ENCODE measurements at regions not wholly inside any gene's neighbourhood (a gene's known extent, or its start where the extent isn't known, plus 50 kb on each side); places are given as distances from the start of the nearest gene placed in this dataset.

DNA sequence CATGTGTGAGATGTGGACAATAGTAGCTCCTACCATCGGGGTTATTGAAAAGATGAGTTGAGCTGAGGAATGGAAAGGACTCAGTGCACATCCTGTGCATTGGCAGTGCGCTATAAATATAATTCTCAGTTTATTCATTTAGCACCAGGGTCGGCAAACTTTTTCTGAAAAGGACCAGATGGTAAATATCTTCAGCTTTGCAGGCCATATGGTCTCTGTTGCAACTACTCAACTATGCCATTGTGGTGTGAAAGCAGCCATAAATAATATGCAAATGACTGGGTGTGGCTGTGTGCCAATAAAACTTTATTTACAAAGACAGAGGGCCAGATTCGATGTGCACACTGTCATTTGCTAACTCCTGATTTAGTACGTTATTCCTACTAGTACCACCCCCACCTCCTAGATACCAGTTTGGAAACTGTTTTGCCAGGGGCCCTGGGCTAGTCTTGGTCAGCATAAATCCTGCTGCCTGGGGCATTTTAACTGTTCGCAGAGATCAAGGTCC, 422.9 kb upstream of the MKI67 start:
- no peak for DNase-seq (ENCODE audit: low read depth, low spot score)

GRCh38 chr10:128550045-128550444, 423.8 kb upstream of the MKI67 start:
- DNase-seq (ENCODE audit: low read depth, low spot score): no peak
- no peak overlapping the region for H3K4me3 ChIP-seq (ENCODE audit: low read length)

More for the DNA sequence above, 422.9 kb upstream of the MKI67 start:
- H3K4me3 ChIP-seq (ENCODE audit: low read length): no peak overlapping the region

DNA sequence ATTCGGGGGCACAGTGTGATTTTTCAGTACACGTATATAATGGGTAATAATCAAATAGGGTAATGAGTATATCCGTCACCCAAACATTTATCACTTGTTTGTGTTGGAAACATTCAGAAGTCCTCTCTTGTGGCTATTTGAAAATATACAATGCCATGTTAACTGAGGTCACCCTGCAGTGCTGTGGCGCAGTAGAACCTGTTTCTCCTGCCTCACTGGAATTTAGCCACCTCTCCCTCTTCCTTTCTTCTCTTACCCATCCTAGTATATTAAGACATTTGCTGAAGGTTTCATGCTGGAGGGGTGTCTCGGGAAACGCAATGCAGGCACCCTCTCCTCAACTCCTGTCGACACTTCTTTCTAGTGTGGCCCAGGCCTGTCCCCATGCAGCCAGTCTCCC, 425.3 kb upstream of the MKI67 start:
- no peak for DNase-seq (ENCODE audit: low read depth, low spot score)
- H3K4me3 ChIP-seq (ENCODE audit: low read length): no peak overlapping the region

GRCh38 chr10:128553755-128554154, 427.5 kb upstream of the MKI67 start:
- no peak for DNase-seq (ENCODE audit: low read depth, low spot score)
- H3K4me3 ChIP-seq (ENCODE audit: low read length): no peak overlapping the region

DNA sequence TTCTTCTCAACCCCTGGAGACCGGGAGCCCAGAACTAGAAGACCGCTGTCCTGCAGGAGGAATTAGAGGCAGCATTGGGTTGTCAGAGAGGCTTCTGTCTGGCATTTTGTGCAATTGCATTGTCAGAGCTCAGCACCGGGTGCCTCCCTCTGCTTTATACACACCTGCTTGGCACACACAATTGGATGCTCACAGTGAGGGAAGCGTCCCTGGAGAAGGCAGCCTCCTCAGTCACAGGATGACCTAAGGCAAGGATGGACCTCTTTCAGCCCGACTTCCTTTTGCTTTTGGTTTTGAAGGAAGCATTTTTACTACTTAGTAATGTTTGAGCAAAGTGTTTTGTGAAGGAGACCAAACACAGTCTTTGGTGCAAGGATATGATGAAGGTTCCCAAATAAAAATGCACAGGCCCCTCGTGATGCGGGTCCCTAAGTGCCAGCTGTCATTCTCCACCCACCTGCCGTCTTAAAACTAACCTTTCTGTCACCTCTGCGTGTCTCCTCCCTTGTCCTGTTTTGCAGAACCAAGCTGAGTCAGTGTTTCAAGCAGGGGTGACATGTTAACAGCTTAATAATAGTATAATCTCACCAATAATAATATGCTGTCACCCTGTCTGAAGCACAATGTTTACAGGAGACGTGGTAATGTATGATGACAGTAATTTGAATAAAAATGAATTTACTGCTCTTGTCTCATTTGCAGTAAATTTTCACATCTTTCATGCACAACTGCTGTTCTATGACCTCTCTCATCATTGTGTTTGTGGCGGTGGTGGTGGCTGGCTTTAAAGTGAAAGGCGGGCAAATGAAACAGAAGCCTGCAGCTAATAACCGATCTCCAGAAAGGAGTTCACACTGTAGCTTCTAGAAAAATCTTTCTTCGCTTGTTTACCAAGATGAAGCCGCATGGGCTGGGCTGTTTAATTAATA, 430.2 kb upstream of the MKI67 start:
- no peak for DNase-seq (ENCODE audit: low read depth, low spot score)
- H3K4me3 ChIP-seq (ENCODE audit: low read length): no peak overlapping the region

- H3K4me3 ChIP-seq (ENCODE audit: low read length): no peak overlapping the region
- no peak for DNase-seq (ENCODE audit: low read depth, low spot score)
These were observed 431.0 kb upstream of the MKI67 start for GRCh38 chr10:128557149-128557710.

DNA sequence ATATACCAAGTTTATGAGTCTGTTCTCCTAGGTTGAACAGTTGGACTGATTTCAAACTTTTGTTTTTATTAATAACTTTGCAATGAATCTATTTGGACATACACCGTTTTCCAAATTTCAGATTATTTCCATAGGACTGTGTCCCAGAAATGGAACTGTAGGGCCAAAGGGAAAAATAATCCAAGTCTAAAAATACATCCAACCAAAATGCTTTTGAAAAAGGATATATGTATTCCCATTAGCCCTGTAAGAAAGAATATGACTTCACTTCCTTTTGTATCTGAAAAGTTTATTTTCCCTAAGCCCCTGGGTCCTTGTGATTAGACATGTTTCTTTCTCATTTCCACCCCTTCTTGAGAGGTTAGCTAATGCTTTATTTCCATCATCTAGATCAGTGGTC, 434.2 kb upstream of the MKI67 start:
- no peak overlapping the region for H3K4me3 ChIP-seq (ENCODE audit: low read length)
- DNase-seq (ENCODE audit: low read depth, low spot score): no peak

DNA sequence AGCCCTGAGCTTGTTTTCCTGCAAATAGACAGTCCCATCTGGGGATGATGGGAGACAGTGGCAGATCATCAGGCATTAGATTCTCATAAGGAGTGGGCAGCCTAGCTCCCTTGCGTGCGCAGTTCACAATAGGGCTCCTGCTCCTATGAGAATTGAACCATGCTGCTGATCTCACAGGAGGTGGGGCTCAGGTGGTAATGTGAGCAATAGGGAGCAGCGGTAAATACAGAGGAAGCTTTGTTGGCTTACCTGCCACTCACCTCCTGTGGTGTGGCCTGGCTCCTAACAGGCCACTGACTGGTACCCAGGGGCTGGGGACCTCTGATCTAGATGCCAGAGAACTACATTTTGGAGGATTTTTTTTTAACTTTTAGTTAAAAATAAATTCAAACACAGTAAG, 434.8 kb upstream of the MKI67 start:
- DNase-seq (ENCODE audit: low read depth, low spot score): no peak
- no peak overlapping the region for H3K4me3 ChIP-seq (ENCODE audit: low read length)

DNA sequence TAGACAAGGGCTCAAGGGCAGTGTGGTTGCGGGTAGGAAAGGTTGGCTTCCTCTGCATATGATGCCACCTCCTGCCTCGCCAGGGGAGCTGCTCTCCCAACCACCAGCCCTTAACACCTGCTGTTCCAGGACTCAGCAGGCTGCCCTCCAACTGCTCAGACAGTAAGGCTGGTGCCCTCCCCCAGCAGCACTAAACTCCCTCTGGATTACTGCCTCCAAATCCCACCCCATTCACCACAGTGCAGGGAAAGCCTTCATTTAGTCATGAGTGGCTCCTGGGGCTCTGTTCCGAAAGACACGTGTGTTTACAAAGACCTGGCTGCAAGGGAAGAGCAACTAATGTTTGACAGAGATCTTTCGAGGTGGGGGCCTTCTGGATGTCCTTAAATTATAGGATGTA, 437.2 kb upstream of the MKI67 start:
- H3K4me3 ChIP-seq (ENCODE audit: low read length): no peak overlapping the region
- DNase-seq (ENCODE audit: low read depth, low spot score): no peak

GRCh38 chr10:128563904-128564303, 437.7 kb upstream of the MKI67 start:
- DNase-seq (ENCODE audit: low read depth, low spot score): no peak
- no peak overlapping the region for H3K4me3 ChIP-seq (ENCODE audit: low read length)

GRCh38 chr10:128566361-128566968, 440.2 kb upstream of the MKI67 start:
- H3K4me3 ChIP-seq (ENCODE audit: low read length): no peak overlapping the region
- DNase-seq (ENCODE audit: low read depth, low spot score): no peak

GRCh38 chr10:128567551-128567950, 441.3 kb upstream of the MKI67 start:
- no peak for DNase-seq (ENCODE audit: low read depth, low spot score)
- no peak overlapping the region for H3K4me3 ChIP-seq (ENCODE audit: low read length)

DNA sequence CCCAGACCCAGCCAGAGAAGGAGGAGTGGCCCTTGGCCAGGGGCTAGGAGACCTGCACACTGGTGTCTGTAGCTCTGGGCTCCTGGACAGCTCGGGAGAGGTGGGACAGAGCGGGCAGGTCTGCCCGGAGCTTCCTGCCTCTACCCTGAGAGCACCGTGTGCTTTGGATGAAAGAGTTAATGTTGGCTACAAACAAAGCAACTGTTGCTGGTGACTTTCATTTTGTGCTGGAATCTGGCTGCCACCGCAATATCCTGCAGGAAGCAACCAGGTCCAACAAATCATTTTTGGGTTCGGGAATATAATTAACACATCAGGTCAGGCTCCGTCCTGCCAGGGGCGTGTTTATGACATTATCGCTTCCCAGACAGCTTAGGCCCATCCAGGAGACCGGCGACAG, 441.8 kb upstream of the MKI67 start:
- DNase-seq (ENCODE audit: low read depth, low spot score): no peak
- H3K4me3 ChIP-seq (ENCODE audit: low read length): no peak overlapping the region

DNA sequence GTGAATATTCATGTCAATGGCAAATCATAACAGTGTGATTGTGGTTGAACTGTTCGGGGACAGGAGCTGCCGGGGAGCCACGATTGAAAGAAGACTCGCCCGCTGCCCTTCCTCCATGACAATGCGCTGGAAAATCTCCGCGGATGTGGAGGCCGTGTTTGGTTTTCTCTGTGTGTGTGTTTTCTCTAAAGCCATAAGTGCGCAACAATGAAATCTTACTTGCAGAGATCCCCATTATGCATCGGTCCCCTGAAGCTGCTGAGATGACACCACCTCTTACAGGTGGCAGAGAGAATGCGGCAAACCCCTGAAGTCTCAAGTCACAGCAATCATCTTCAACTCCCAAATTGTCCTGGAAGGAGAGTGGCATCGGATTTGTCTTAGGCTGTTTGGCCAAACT, 442.3 kb upstream of the MKI67 start:
- no peak overlapping the region for H3K4me3 ChIP-seq (ENCODE audit: low read length)
- DNase-seq (ENCODE audit: low read depth, low spot score): no peak

GRCh38 chr10:128568990-128569945, 443.0 kb upstream of the MKI67 start:
- DNase-seq (ENCODE audit: low read depth, low spot score): no peak
- H3K4me3 ChIP-seq (ENCODE audit: low read length): no peak overlapping the region

- no peak overlapping the region for H3K4me3 ChIP-seq (ENCODE audit: low read length)
These were observed 444.2 kb upstream of the MKI67 start for GRCh38 chr10:128570319-128570995.

DNA sequence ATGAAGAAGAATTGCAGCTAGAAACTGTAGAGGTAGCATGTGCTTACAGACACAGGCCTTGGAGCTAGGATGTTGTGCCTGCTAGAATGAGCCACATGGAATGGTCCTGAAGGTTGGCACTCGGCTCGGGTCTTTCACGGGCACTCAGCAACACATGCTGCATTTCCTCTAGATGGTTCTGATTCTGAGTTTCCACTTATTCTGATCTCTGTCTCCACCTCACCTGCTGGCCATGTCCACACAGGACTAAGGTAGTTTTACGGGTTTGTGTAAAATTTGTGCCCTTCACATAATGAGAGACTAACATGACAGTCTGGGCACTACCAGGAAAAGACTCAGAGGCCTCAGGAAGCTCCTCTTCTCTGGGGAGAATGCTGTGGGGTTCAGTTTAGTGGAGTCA, 444.8 kb upstream of the MKI67 start:
- no peak overlapping the region for H3K4me3 ChIP-seq (ENCODE audit: low read length)
- no peak for DNase-seq (ENCODE audit: low read depth, low spot score)

More at GRCh38 chr10:128570319-128570995, 444.2 kb upstream of the MKI67 start:
- no peak for DNase-seq (ENCODE audit: low read depth, low spot score)

GRCh38 chr10:128571745-128572144, 445.5 kb upstream of the MKI67 start:
- no peak overlapping the region for H3K4me3 ChIP-seq (ENCODE audit: low read length)
- DNase-seq (ENCODE audit: low read depth, low spot score): no peak

DNA sequence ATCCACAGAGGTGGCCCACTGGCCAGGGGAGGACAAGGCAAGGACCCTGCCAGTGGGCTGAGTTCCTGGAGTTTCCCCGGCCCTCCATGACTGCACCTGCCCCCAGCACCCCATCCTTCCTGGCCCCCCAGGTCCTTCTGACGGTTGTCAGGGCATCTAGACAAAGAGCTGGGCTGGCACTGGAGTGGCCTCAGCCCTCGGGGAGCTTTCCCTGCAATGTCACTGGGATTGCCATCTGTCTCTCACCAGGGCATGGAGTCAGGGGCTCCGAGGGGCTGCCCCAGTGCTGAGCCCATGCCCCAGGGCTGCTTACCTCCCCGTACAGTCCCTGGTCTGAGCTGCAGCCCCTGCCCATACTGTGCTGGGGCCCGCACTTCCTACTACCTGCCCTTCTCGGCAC, 446.5 kb upstream of the MKI67 start:
- DNase-seq (ENCODE audit: low read depth, low spot score): no peak
- no peak overlapping the region for H3K4me3 ChIP-seq (ENCODE audit: low read length)

Data from Jurkat, Clone E6-1 (cell line).